ENCODE measurements at regions not wholly inside any gene's neighbourhood (a gene's known extent, or its start where the extent isn't known, plus 50 kb on each side); places are given as distances from the start of the nearest gene placed in this dataset.

- DNase-seq, result no peak
These were observed 178.0 kb downstream of the RND3 start for GRCh38 chr2:150309311-150310080.

GRCh38 chr2:150307258-150307657 is 180.2 kb downstream of the RND3 start:
- no peak for DNase-seq

DNA sequence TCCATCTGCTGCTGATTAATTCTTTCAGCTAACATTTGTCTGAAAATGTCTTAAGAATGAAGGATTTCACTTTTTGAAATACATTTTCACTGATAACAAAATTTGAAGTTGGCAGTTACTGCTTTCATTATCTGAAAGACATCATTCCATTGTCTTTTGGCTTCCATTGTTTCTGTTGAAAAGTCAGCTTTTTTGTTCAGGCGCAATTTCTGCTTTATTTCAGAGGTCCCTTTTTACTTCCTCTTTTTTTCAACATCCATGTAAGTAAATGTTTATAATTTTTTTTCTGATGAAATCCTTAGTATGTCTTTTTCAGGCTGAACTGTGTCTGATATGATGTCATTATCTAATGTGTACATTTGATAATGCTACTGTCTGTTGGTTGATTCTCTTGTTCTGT is 184.2 kb downstream of the RND3 start:
- no peak for DNase-seq

DNA sequence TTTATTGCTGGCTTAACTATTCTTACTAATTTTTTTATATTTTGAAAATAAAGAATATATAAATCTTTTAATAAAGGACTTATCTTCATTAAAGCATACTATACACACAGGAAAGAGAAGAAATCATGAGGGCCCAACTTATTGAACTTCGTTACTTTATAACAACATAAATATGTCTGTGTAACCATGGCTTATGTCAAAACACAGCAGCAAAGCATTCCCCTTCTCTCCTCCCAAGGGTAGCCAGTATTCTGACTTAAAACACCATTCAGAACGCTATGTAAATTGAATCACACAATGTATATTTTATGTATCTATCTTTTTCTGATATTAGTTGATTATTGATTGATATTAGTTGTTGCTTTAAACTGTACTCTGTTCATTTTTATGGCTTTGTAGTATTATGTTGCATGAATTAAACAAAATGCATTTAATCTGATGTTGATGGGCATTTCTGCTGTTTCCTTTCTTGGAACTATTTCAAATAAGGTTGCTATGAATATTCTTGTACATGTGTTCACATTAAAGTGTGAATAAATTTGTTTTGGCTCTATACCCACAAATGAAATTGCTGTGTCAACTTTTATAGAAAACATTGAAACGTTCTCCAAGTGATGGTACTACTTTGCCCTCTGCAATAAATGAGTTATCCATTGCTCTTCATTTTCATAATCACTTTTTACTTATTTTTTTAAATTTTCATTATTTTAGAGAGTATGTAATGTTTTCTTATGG is 188.7 kb downstream of the RND3 start:
- no peak for DNase-seq

GRCh38 chr2:150296770-150297546 is 190.5 kb downstream of the RND3 start:
- no peak for DNase-seq

DNA sequence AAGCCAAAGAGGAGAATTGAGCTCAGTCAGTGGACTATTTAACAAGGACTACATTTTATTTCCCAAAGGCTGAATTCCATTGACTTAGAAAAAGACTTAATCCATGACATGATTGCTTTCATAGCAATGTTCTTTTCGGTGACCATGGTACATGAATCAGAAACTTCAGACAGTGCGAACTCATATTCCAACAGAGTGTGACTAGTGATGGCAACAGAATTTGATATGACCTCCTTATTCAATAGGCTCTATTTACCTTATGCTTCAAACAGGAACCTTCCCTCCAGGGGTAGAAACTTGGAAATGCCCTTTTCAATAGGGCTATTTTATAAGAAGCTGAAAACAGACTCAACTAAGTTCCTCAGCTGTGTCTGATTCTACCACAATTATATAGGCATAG is 191.9 kb downstream of the RND3 start:
- no peak for DNase-seq

GRCh38 chr2:150293771-150294170 is 193.7 kb downstream of the RND3 start:
- no peak for DNase-seq

DNA sequence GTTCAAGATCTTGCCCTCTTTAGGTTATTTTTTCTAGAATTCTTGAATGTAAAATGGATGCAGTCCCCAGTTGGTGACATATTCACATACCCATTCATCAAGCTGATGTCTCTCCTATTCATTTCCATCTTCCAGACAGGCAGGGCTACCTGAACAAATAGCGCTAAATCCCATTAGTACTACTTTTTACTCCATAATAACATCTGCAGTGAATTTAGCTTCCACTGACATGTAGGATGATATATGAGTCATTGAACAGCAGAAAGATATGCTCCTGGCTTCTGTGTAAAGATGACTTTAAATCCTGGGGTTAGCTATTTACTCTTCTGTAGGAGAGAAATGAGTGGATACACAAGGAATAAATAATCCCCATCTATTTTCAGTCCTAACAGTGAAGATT is 194.7 kb downstream of the RND3 start:
- no peak for DNase-seq

- DNase-seq, result no peak
These were observed 195.3 kb downstream of the RND3 start for GRCh38 chr2:150292192-150292591.

DNA sequence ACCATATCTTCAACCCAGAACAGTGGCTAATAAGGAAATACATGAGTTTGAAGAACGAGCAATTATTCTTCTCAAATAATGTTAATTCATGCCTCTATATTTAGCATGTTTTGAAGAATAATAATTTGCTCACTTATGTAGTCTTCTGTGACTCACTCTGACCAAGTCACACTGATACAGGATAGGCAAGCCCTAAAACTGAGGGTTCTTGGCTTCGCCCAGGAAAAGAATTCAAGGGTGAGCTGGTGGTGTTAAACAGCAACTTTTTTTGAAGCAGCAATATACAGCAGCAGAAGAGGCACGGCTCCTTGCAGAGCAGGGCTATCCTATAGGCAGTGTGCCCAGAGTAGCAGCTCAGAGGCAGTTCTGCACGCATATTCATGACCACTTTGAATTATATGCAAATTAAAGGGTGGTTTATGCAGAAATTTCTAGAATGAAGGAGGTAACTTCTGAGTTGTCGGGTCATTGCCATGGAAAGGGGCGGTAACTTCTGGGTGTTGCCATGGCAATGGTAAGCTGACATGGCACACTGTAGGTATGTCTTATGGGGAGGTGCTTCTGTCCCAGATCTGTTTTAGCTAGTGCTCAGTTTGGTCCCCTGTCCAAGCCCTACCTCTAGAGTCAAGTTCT is 200.6 kb downstream of the RND3 start:
- DNase-seq, result no peak

GRCh38 chr2:150284116-150284515 is 203.4 kb downstream of the RND3 start:
- no peak for DNase-seq

- no peak for DNase-seq
These were observed 204.6 kb downstream of the RND3 start for GRCh38 chr2:150282771-150283371.

DNA sequence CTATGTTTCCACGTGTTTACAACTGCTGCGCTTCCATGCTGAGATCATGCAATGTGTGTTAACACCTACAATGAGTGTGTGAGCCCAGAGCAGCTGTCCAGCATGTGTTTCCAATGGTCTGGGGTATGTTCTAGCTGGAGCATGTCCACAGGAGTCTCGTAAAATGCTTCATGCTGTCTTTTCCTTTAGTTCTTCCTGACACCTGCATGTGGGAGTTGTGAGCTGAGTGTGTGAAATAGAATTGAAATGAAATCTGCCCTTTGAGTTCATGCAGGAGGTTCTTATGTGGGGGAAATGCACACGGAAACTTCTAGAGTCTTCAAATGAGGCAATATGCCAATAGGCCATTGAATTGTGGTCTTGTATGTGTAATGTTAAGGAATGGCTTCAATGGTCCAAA is 205.1 kb downstream of the RND3 start:
- no peak for DNase-seq

GRCh38 chr2:150280231-150280630 is 207.2 kb downstream of the RND3 start:
- no peak for DNase-seq

DNA sequence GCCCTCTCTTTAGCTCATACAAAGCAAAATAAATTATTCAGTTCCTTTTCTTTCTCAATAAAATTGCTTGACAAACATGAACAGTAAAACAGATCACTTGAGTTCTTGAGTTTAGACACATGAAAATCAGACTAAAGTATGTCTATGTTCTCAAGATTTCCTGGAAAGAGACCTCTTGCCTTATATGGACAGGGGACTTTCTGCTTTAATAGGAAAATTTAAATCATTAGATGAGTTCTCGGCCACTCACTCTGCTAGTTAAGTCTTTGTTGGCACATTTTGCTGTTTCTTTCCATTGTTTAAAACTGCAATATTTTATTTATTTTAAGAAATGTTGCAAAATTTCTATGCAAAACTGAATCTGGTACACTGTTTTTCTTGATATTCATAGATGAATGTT is 207.8 kb downstream of the RND3 start:
- no peak for DNase-seq

- no peak for DNase-seq
These were observed 210.7 kb downstream of the RND3 start for GRCh38 chr2:150276737-150277136.

- no peak for DNase-seq
These were observed 213.4 kb downstream of the RND3 start for GRCh38 chr2:150274108-150274507.

DNA sequence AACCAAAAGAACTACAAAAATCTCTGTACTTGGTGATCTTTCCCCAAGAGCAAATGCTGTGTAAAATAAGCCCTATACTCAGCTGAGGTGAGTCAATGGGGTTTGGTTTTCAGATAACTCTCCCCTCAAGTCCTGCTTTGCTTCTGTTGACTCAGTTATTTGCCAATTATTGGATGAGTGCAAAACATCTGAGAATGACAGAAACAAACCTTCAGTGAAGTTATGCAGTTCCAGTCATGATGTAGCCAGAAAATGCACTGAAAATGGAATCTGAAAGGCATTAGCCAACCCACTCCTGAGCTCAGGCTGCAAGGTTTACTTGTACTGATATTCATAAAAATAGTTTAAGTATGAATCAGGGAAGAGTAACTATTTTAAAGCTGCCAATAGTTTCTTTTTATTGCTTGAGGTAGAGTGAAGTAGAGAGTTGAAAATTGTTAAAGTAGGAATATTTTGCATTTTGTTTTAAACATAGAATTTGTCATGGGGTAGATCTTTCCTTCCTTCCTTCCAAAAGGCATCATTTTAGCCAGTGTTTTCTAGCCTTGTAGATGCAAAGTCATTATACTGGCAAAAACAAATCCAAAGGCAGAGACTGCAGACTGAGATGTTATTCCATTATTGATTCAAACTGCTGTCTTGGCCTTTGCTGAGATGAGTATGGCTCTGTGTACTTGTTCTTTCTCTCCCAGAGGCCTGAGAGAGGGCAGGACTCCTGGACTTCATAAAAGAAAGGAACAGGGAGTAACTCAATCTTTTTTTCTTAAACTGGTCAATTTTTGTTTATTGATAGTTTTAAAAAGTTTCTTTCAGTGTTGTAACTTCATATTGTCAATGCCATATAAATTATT is 215.3 kb downstream of the RND3 start:
- DNase-seq, result no peak

- DNase-seq, result no peak
These were observed 219.6 kb downstream of the RND3 start for GRCh38 chr2:150267651-150268415.

DNA sequence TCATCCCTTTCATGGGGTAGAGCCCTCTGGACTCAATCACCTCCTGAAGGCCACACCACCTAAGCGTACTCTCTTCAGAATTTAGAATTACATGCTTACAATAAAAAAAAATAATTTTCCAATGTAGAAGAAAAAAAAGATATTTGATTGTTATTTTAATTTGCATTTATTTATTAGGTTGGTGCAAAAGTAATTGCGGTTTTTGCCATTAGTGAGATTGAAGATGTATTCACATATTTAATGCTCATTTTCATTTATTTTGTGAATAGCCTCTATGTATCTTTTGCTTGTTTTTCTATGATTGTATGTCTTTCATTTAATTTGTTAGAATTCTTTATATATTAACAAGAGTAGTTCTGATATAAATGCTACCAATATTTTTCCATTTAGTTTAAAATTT is 220.5 kb downstream of the RND3 start:
- DNase-seq, result no peak

GRCh38 chr2:150264442-150264841 is 223.0 kb downstream of the RND3 start:
- no peak for DNase-seq

All from NCI-H2029 treated with DMSO at 0.1 percent for 48 hours (cell line).